ENCODE measurements at regions not wholly inside any gene's neighbourhood (a gene's known extent, or its start where the extent isn't known, plus 50 kb on each side); places are given as distances from the start of the nearest gene placed in this dataset.

GRCh38 chr16:56068816-56069215 lies 122.5 kb upstream of the GNAO1 start:
- DNase-seq, result no peak
- no peaks in the 10 kb centered on the region for H3K9me3 Mint-ChIP-seq
- ChIA-PET CTCF (no interaction called here), POLR2A (no interaction called here)
- Histone ChIP-seq H3K27ac (ENCODE audit: low read depth in 1 of 2, low read length in 2 of 2) (no peak overlapping the region), H3K4me3 (ENCODE audit: low read length) (no peak overlapping the region), H3K36me3 (ENCODE audit: insufficient read depth, low read length) (no peaks in the 10 kb centered on the region), H3K27me3 (ENCODE audit: control insufficient read depth in 1 of 2, insufficient read depth in 2 of 2, low read length in 2 of 2) (peaks cover 0 to 3% of the 10 kb centered on the region in 2 experiments), H3K9me3 (ENCODE audit: control insufficient read depth in 1 of 2, insufficient read depth in 1 of 2, low read length in 2 of 2) (no peaks in the 10 kb centered on the region), H3K4me1 (ENCODE audit: insufficient read depth, low read length) (no peaks in the 10 kb centered on the region)
- intact Hi-C loops (cut with DNase I, micrococcal nuclease), result no loop called here
- H3K27me3 Mint-ChIP-seq, result peaks cover 28% of the 10 kb centered on the region
- no peak for TF ChIP-seq CTCF (IDR thresholded peaks at IDR 0.05)
- no peaks in the 10 kb centered on the region for H3K36me3 Mint-ChIP-seq (ENCODE audit: low read depth)
- H3K4me1 Mint-ChIP-seq (ENCODE audit: low read depth), result no peaks in the 10 kb centered on the region
- ATAC-seq (ENCODE audit: poor library complexity), result no peak
- no peak overlapping the region for H3K4me3 Mint-ChIP-seq
- no peak overlapping the region for H3K27ac Mint-ChIP-seq

- ChIA-PET CTCF (no interaction called here), POLR2A (no interaction called here)
- H3K9me3 Mint-ChIP-seq, result no peaks in the 10 kb centered on the region
- Histone ChIP-seq H3K4me3 (ENCODE audit: low read length) (no peak overlapping the region), H3K4me1 (ENCODE audit: insufficient read depth, low read length) (no peaks in the 10 kb centered on the region), H3K36me3 (ENCODE audit: insufficient read depth, low read length) (no peaks in the 10 kb centered on the region), H3K27ac (ENCODE audit: low read depth in 1 of 2, low read length in 2 of 2) (no peak overlapping the region), H3K27me3 (ENCODE audit: control insufficient read depth in 1 of 2, insufficient read depth in 2 of 2, low read length in 2 of 2) (peaks cover 0 to 3% of the 10 kb centered on the region in 2 experiments), H3K9me3 (ENCODE audit: control insufficient read depth in 1 of 2, insufficient read depth in 1 of 2, low read length in 2 of 2) (no peaks in the 10 kb centered on the region)
- no peaks in the 10 kb centered on the region for H3K4me1 Mint-ChIP-seq (ENCODE audit: low read depth)
- intact Hi-C loops (cut with DNase I, micrococcal nuclease), result no loop called here
- H3K27me3 Mint-ChIP-seq, result peaks cover 28% of the 10 kb centered on the region
- ATAC-seq (ENCODE audit: poor library complexity), result no peak
- DNase-seq, result no peak
- no peak overlapping the region for H3K27ac Mint-ChIP-seq
- H3K4me3 Mint-ChIP-seq, result no peak overlapping the region
- no peak for TF ChIP-seq CTCF (IDR thresholded peaks at IDR 0.05)
- no peaks in the 10 kb centered on the region for H3K36me3 Mint-ChIP-seq (ENCODE audit: low read depth)
These were observed 123.0 kb upstream of the GNAO1 start for GRCh38 chr16:56068314-56068713.

- no peaks in the 10 kb centered on the region for H3K9me3 Mint-ChIP-seq
- no peaks in the 10 kb centered on the region for H3K4me1 Mint-ChIP-seq (ENCODE audit: low read depth)
- Histone ChIP-seq H3K4me3 (ENCODE audit: low read length) (no peak overlapping the region), H3K36me3 (ENCODE audit: insufficient read depth, low read length) (no peaks in the 10 kb centered on the region), H3K9me3 (ENCODE audit: control insufficient read depth in 1 of 2, insufficient read depth in 1 of 2, low read length in 2 of 2) (no peaks in the 10 kb centered on the region), H3K27ac (ENCODE audit: low read depth in 1 of 2, low read length in 2 of 2) (no peak overlapping the region), H3K27me3 (ENCODE audit: control insufficient read depth in 1 of 2, insufficient read depth in 2 of 2, low read length in 2 of 2) (peaks cover 0 to 3% of the 10 kb centered on the region in 2 experiments), H3K4me1 (ENCODE audit: insufficient read depth, low read length) (no peaks in the 10 kb centered on the region)
- H3K27me3 Mint-ChIP-seq, result peaks cover 26% of the 10 kb centered on the region
- H3K4me3 Mint-ChIP-seq, result no peak overlapping the region
- ChIA-PET POLR2A (no interaction called here), CTCF (no interaction called here)
- DNase-seq, result no peak
- intact Hi-C loops (cut with DNase I, micrococcal nuclease), result no loop called here
- no peaks in the 10 kb centered on the region for H3K36me3 Mint-ChIP-seq (ENCODE audit: low read depth)
- ATAC-seq (ENCODE audit: poor library complexity), result no peak
- H3K27ac Mint-ChIP-seq, result no peak overlapping the region
- TF ChIP-seq CTCF (IDR thresholded peaks at IDR 0.05), result no peak
These were observed 123.9 kb upstream of the GNAO1 start for GRCh38 chr16:56067406-56067805.

Data from CD4-positive, alpha-beta T cell (primary cell).